ENCODE measurements at regions not wholly inside any gene's neighbourhood (a gene's known extent, or its start where the extent isn't known, plus 50 kb on each side); places are given as distances from the start of the nearest gene placed in this dataset.

- TF ChIP-seq CTCF (IDR thresholded peaks at IDR 0.05; ENCODE audit: borderline replicate concordance, extremely low read depth, low read length, poor library complexity, severe bottlenecking) (no peak), EZH2 (IDR thresholded peaks at IDR 0.05; ENCODE audit: borderline replicate concordance, low read depth, low read length, severe bottlenecking) (no peak)
Measured at GRCh38 chr13:72185776-72186175, 318.8 kb upstream of the DACH1 start.

Data from DND-41 (cell line).